Right lobe of liver (tissue), 4 donors: ENCODE measurements at regions not wholly inside any gene's neighbourhood (a gene's known extent, or its start where the extent isn't known, plus 50 kb on each side); places are given as distances from the start of the nearest gene placed in this dataset.

Experiments used
- CTCF ChIP-seq, 4 donors: fragments of 200-600 bp in 3 of 4; fragments of 450-650 bp in 1 of 4; IDR thresholded peaks; one replicate each; pipeline versions ENCODE4 v1.5.1 to v1.8.0; 2016 to 2022; ENCODE audit warnings: antibody characterized with exemption in 4 of 4, mild to moderate bottlenecking in 2 of 4
- POLR2A ChIP-seq: fragments of 450-650 bp; IDR thresholded peaks from one replicate; pipeline ENCODE4 v1.6.1; 2017; ENCODE audit warnings: antibody characterized with exemption, mild to moderate bottlenecking
- donor health status: DM: no; HTN: no; CAD: no.
- donor health status: DM: no; HTN: no; CAD: no.
- donor health status: DM: no; HTN: yes; CAD: no.

DNA sequence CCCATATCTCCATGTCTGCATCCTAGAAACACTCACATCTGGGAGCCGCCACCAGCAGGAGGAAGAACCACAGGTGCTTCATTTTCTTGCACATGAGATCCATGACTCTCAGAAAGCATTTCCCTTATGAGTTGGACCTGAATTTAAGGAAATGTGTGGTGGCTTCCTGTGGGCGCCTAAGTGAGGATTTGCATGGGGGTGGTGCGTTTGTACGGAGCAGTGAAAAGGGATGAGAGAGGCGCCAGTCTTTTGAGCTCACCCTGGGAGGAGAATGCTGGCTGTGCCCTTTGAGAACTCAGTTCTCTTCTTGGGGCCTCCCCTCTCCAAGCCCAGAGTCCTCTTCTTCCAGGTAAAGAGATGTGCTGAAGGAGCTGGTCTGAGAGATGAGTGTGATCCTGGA, 895.7 kb downstream of the TMEM121 start:
- no peak for TF ChIP-seq POLR2A
- no peak for TF ChIP-seq CTCF (IDR thresholded peaks at IDR 0.05)
